NOMO-1 (cell line): ENCODE measurements at regions not wholly inside any gene's neighbourhood (a gene's known extent, or its start where the extent isn't known, plus 50 kb on each side); places are given as distances from the start of the nearest gene placed in this dataset.
"Not testable (repeated sequence)": the region's sequence is repeated elsewhere in the genome, so short reads cannot be mapped to it uniquely, and the experiment has no call there.

Source experiments
- DNase-seq, 2 experiments: peaks; one replicate each; lab custom pipeline; 2025; ENCODE audit not compliant: unreplicated experiment in 2 of 2; lab: John Stamatoyannopoulos, UW

DNA sequence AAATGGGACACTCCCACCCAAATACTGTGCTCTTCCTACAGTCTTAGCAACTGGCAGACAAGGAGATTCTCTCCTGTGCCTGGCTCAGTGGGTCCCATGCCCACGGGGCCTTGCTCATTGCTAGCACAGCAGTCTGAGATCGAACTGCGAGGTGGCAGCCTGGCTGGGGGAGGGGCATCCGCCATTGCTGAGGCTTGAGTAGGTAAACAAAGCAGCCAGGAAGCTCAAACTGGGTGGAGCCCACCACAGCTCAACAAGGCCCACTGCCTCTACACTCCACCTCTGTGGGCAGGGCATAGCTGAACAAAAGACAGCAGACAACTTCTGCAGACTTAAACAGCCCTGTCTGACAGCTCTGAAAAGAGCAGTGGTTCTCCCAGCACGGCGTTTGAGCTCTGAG lies 174.8 kb downstream of the COL12A1 start:
- DNase-seq, result not testable (repeated sequence)

DNA sequence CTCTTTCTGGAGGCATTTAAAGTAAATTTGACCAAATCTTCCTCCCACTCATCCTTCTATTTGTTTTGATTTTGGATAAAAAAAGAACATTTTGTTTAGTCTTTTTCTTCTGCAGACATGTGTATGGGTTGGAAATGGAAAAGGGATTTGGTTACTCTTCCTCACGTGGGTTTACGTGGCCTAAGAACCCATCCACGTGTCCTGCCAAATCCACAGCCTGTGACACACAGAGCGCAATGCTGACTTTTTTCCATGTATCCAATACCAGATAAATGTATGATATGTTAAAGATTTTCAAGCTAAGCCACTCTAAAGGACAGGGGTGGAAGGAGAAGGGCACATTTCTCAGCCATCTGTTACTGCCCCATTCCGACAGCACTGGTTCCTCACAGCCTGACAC lies 176.5 kb downstream of the COL12A1 start:
- DNase-seq, result no peak

DNA sequence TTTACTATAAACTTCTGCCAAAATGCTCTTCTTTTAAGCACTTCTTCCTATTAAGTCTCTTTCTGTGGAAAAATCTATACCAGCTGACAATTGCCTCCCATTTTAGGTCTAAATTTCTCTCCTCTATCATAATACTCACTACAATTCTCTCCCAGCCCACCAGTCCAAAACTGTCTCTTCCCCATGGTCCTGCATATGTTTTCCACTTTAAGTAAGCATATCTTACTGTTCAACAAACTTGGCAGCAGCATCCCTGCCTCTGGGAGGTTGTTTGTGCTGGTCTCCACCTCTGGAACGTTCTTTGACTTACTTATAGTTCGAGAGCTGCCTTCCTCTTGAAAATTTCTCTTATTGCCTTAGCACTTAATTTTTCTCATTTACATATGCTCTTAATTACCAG lies 180.5 kb downstream of the COL12A1 start:
- DNase-seq, result no peak

DNA sequence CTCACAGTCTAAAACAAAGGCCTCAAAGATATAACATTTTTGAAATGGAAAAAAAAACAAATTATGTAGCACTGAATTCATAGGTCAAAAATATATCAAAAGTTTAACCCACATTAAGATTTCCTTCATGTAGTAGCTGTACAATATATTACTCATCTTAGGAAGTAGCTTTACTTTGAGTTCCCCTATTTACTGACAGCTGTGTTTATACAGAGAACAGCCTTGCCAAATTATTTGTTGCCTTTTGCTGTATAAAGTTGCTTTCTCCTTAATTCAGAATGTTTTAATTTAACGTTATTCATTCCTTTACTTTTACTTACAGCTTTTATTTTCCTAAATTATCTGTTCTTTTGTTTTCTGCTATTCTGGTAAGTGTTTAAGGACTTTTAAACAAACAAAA lies 181.0 kb downstream of the COL12A1 start:
- DNase-seq, result no peak

DNA sequence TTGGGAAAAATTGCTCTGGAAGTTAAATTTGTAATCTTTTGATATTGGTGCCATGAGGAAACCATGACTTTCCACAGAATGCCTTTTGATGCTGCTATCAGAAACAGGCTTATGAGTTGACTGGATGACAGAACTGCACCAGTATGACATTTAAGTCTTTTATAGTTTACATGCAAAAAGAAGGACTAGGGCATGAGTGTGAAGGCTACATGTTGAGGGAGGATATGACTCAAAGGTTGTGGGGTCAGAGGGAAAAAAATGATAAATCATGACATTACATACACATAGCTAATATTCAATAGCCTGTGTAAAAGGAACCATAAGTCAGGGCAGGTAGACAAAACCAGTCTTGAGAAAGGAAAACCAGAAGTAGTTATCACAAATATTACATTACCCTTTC lies 182.2 kb downstream of the COL12A1 start:
- DNase-seq, result no peak

DNA sequence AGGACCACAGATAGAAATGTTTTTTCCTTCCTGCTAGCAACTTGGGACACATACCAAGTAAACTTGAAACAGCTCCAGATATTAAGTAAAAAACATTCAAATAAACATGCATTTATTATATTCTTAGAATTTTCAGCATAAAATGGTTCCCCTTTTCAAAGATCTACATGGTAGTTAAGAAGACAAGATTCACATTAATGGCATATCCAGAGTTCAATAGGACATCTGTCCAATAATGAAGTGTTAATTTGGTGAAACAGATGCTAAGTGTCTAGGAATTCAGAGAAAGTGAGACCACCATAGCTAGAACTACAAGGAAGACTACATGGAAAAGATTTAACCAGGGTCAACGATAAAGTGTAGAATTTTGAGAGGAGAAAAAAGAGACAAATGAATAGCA lies 184.9 kb downstream of the COL12A1 start:
- DNase-seq, result no peak

DNA sequence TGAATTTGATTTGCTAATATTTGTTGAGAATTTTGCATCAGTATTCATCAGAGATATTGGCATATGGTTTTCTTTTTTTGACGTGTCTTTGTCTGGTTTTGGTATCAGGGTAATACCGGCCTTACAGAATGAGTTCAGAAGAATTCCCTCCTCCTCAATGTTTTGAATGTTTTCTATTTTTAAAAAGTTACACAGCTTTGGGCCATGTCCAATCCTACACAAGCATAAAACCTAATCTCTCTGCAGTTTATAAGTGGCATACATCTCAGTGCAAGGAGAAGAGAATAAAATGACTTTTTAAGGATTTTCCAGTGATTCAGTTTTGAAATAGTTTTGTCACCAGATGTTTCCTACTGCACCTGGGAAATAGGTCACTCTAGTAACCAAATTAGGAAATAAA lies 185.5 kb downstream of the COL12A1 start:
- no peak for DNase-seq

DNA sequence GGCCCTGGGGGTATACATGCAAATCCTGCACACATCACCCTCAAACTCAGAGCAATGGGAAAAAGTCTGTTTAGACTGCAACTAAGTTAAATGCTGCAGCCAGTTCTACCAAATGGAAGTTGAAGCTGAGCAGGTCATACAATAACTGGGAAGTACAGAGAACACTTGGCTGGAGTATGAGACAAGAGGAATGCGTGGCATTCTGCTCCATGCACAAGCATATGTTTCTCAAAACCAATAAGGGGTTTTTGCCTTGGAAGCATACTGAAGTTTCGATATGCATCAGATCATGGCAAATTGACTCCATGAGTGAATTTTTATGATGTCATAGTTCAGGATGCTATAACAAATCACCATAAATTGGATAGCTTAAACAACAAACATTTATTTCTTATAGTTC lies 193.8 kb downstream of the COL12A1 start:
- DNase-seq, result no peak

DNA sequence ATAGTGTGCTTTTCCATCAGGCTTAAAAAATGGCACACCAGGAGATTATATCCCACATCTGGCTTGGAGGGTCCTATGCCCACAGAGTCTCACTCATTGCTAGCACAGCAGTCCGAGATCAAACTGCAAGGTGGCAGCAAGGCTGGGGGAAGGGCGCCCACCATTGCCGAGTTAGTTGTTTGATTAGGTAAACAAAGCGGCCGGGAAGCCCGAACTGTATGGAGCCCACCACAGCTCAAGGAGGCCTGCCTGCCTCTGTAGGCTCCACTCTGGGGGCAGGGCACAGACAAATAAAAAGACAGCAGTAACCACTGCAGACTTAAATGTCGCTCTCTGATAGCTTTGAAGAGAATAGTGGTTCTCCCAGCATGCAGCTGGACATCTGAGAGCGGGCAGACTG lies 201.9 kb downstream of the COL12A1 start:
- DNase-seq, result not testable (repeated sequence)

DNA sequence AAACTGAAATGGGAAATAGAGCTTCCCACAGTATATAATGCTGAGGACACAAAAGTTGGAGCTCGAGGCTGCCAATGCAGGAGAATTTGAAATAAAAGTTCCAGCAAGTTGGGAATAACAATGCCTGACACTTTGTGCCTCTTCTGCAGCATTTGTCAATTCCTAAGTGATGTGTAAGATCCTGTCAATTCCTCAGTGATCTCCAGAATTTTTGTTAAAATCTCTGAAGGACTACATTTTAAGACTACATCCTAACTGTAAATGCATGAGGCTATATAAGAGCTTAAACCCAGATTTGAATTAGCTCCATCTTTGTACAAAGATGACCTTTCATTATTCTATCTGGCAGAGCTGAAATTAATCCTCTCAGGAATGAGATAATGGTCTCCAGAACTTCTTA lies 208.2 kb downstream of the COL12A1 start:
- DNase-seq, result no peak

DNA sequence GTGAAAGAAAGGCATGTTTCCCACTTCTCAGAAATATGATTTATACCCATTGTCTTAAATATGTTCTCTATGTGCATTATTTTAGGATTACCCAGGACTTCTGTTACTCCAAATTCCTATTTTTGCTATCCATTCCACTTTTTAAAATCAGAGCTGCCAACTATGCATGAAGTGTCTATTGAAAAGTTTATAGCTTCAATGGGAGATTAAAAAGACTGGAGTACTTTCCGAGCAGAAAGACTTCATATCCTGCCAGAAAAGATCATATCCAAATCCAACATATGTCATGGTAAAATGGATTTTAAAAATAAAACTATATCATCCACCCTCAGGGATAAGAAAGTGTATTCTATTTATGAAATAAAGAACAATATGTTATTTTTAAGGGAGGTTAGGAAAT lies 212.7 kb downstream of the COL12A1 start:
- DNase-seq, result no peak

DNA sequence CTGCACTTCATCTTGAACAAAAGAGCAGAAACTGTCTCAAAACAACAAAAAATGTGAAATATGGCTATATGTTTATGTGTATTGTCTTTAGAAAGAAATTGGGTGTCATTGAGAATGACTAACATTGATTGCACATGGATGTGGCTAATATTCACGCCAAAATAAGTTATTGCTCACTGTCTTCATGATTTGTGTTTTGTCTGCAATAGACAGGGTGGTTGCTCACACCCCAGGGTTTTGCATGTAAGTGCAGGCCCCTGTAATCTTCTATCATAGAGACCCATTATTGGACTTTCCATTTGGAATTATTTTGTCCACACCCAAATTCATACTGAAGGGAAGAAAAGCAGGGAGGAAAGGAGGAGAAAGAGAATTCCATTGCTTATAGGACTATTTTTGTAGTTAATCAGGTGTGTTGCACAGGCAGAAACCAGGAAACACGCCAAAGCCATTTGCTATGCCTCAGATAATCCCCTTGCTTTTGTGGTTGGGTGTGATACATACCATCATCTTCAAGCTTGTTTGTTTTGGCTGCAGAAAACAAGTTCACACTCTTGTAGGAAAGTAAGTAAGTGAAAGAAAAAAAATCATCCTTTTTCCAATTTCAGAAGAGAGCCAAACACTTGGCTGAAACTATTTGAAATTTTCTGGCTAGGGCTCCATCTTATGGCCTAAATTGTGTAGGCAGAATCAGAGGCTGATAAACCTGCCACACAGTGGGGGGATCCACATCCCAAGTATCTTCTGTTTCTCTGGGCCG lies 214.1 kb downstream of the COL12A1 start:
- DNase-seq, result no peak

DNA sequence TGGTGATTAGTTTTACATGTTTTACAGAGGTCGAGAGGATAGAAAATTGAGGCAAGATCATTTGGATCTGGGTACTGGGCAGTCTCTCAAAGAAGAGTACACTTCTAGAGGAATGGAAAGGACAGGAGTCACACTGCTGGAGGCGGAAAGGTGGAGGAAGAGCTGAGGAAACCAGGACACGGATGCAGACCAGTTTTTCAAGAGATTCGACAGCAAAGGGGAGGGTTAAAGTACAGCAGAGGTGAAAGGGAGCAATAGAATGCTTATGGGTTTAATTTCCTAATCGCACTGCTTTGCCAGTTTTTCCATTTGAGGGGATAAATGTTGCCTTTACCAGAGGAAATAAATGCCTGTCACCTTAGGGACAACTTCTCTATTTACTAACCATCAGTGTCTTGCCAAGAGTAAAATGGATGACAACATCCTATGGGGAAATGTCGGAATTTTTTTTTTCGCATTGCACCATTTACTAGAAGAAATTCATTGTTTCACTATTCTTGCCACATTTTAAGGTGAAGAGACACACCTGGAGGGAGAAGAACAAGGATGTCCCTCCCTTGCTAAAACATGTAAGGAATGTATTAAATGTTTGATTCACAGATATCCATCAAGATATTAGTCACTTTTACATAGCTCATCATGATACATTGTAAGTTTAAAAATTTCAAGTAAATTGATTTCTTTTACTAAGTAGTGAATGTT lies 226.6 kb downstream of the COL12A1 start:
- DNase-seq, result no peak

DNA sequence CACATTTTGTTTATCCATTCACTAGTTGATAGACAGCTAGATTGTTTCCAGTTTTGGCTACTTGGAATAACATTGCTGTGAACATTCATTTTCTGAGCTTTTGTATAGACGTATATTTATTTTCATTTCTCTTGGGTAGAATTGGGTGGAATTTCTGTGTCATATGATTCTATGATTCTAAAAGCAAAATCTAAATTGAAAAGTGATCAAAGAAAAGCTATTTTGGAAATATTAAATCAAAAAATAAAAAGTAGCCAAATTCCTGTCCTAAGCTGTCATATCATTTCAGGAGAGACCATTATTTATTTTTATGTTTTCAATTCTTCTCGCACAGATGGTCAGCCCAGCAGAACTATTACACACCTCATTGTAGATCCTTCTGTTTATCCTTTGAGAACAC lies 229.2 kb downstream of the COL12A1 start:
- no peak for DNase-seq

DNA sequence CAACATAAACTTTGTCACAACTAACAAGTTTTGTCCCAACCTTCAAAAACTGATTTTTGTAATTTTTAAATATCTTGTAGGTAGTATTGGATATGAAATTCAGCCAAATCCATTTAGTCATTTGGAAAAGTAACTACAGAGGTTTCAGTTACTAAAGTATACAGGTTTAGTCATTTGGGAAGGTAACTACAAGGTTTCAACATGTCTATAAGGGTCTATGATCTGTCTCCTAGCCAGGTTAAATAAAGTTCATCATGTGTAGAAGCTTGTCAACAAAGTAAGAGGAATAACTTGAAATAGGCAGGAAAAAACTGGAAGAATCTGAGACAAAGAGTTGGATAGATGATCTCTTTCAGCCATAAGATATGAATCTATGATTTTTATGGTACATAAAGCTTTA lies 229.8 kb downstream of the COL12A1 start:
- no peak for DNase-seq

DNA sequence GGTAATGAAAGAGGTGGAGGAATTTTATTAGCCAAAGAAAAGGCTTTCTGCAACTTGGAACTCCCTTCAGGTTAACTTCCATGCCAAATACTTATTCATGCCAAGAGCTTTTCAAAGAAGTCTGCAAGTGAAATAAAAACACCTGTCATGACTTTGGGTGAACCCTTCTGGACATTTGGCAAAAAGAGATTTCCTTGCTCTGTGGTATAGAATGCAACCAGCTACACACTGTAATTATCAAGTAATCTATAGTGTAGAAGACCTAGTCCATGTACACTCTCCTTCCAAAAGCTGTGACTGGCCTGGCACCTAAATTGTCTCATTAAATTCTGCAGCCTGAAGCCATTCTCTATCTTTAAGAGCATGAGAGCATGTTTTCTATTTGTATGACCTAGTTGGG lies 232.3 kb downstream of the COL12A1 start:
- DNase-seq, result no peak

DNA sequence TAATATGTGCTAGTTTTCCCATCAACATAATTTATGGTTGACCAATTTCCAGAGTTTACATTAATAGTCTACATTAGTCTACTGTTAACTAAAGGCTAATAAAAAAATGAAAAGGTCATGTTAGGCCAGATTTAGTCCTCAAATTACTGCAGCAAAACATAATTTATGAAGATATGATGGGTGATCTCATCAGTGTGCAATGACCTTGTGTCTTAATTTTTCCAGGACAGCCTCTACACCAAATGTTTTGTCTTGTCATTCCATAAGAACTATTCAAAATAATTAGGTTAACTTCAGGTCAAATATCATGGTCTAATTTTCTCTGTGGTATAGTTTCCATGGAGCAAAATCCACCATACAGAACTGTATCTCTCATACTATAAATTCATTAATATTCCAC lies 234.2 kb downstream of the COL12A1 start:
- DNase-seq, result no peak

DNA sequence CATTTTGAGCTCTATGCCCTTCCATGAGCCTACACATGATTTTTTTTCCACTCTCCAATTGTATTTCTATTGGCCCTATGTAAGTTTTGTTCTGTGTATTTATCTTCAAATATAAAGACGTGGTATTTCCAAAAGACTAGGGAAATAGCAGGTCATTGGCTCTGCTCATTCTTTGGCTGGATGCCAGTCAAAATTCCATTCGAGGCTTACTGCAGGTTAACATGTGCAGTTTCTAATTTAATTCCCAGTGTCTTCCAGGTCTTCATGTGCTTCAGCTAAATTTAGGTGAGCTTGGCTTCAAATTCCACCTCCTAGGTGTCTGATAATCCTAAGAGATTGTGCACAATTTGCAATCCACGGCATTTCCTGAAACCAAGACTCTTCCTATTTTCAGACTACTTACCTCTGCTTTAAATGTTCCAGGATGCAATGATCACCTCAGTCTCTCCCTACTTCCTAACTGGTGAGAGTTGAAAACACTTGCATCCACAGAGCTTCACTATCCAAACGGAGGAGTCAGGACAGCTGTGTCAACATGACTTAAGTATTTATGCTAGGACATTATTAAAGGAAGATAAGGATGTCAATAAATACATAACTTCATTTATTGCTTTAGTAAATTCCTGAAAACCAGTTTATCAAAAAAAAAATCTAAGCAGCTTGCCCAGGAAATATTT lies 236.1 kb downstream of the COL12A1 start:
- no peak for DNase-seq

DNA sequence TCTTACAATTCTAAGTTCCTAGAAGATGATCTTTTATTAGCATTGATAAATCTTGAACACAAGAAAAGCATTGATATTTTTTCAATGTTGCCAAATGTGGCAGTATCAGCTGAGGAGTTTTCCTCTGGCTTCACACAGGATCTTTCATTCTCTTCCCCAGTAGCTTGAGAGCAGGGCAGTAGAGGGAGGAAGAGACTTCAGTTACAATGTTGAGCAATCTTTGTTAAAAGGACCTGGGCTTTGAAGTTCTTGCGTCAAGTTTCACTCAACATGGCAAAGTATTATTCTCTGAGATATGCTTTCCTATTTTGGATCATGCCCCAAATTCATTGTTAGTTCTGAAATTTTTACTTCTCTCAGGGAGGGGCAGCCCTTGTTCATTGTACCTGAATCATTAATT lies 238.0 kb downstream of the COL12A1 start:
- no peak for DNase-seq

DNA sequence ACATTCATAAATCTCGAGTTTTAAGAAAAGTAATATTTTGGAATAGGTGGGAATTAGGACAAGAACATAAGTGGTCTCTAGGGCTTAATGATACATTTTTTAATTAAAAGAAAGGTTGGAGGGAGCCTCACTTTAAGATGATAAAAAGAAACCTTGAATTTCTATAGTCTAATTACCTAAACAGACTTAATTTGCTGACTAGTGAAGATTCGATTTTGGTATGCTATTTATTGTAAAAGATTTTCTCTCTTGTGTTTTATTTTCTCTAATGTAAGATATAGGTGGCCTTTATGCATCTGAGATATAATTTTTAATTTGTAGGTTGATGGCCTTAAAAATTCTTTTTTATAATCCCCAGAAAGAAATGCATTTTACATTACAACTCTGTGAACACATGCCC lies 239.1 kb downstream of the COL12A1 start:
- DNase-seq, result no peak

DNA sequence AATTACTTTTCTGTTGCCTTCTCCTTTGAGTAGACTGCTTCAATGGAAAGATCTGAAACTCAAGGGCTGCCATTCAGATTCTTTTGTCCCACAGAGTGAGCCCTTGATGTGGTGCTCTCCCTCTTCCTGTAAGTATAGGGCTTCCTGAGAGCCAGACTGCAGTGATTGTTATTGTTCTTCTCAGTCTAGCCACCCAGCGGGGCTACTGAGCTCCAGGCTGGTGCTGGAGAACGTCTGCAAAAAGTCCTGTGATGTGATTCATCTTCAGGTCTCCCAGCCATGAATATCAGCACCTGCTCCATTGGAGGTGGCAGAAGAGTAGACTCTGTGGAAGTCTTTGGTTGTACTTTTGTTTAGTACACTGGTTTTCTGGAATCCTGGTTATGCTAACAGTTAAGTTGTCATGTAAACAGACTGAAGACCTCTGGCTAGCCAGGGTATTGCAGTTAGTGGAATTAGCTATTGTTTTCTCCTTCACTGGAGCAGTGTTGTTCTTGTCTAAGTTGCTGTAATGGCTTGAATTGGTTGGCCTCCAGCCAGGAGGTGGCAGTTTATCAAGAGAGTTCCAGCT lies 240.9 kb downstream of the COL12A1 start:
- no peak for DNase-seq
